ENCODE measurements at regions not wholly inside any gene's neighbourhood (a gene's known extent, or its start where the extent isn't known, plus 50 kb on each side); places are given as distances from the start of the nearest gene placed in this dataset.

DNA sequence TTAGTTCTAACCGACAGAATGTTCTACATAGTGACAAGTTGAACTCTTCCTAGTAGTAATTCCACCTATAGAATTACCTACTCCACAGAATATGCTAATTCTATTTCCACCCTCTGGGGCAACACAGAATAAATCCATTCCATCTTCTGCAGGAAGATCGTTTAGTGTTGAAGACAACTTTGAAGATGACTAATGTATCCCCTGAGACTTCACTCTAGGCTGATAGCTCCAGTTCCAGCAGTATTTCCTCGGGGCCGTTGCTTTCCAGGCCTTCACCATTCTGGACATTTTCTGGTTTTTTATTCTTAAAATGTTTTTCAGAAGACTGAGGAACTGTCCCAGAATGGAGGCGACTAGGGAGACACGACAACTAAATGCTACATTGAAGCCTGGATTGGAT lies 61.0 kb upstream of the CSF1 start:
- H3K9me3 ChIP-seq (replicated peaks in 1 of 3): no peaks in the 10 kb centered on the region
- no peak for DNase-seq
- intact Hi-C loops (cut with DNase I): no loop called here
- peaks cover 0 to 6% of the 10 kb centered on the region in 2 donors for H3K4me1 ChIP-seq (replicated peaks in 1 of 2)
- no peaks in the 10 kb centered on the region for H3K36me3 ChIP-seq (replicated peaks in 1 of 2)
- TF ChIP-seq, protein P1, sequence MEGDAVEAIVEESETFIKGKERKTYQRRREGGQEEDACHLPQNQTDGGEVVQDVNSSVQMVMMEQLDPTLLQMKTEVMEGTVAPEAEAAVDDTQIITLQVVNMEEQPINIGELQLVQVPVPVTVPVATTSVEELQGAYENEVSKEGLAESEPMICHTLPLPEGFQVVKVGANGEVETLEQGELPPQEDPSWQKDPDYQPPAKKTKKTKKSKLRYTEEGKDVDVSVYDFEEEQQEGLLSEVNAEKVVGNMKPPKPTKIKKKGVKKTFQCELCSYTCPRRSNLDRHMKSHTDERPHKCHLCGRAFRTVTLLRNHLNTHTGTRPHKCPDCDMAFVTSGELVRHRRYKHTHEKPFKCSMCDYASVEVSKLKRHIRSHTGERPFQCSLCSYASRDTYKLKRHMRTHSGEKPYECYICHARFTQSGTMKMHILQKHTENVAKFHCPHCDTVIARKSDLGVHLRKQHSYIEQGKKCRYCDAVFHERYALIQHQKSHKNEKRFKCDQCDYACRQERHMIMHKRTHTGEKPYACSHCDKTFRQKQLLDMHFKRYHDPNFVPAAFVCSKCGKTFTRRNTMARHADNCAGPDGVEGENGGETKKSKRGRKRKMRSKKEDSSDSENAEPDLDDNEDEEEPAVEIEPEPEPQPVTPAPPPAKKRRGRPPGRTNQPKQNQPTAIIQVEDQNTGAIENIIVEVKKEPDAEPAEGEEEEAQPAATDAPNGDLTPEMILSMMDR (IDR thresholded peaks at IDR 0.05): no peak
- no peak for TF ChIP-seq POLR2A (IDR thresholded peaks at IDR 0.05)
- no peak overlapping the region for H3K4me3 ChIP-seq
- no peak overlapping the region for H3K27ac ChIP-seq
- WGBS, 4 donors: 75 to 83% (median 78%) methylated on average over 6 of the region's 6 CpGs
- H3K27me3 ChIP-seq: no peaks in the 10 kb centered on the region

DNA sequence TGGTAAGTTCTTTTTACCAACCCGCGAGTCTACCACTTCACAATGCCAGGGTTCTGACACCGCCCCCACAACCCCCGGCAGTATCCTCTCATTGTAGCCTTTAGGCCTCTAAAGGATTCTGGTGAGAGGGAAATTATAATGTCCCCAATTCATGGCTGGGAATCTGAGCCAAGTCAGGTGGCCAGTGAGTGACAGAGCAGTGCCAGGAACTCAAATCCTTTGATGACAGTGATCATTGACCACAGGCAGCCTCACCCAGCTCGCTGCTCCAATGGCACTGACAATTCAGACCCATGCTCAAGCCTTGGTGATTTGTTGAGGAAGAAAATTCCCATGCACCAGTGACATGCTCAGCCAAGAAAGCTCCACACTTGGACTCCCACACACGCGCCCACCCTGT lies 63.4 kb upstream of the CSF1 start:
- no peaks in the 10 kb centered on the region for H3K27me3 ChIP-seq
- H3K9me3 ChIP-seq (replicated peaks in 1 of 3): no peaks in the 10 kb centered on the region
- TF ChIP-seq, protein P1 (IDR thresholded peaks at IDR 0.05): no peak
- no peak for TF ChIP-seq POLR2A (IDR thresholded peaks at IDR 0.05)
- intact Hi-C loops (cut with DNase I): no loop called here
- H3K27ac ChIP-seq: no peak overlapping the region
- H3K36me3 ChIP-seq (replicated peaks in 1 of 2): no peaks in the 10 kb centered on the region
- peaks cover 0 to 6% of the 10 kb centered on the region in 2 donors for H3K4me1 ChIP-seq (replicated peaks in 1 of 2)
- no peak for DNase-seq
- H3K4me3 ChIP-seq: no peak overlapping the region
- WGBS, 4 donors: 92 to 99% (median 94%) methylated on average over 7 of the region's 7 CpGs

DNA sequence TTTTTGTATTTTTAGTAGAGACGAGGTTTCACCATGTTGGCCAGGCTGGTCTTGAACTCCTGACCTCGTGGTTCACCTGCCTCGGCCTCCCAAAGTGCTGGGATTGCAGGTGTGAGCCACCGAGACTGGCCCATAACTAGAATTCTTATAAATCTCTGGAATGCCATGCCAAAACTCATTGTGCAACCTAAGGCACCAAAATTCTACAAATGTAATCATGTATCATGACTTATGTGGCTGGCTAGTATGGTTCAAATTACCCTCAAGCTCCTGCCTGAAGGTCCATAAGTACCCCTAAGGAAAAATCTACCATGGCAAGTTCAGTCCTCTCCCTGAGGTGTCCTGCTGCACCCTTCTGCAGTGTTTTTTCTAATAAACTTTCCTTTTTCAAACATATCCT lies 63.8 kb upstream of the CSF1 start:
- Histone ChIP-seq H3K4me3 (no peak overlapping the region), H3K27me3 (no peaks in the 10 kb centered on the region), H3K27ac (no peak overlapping the region), H3K36me3 (replicated peaks in 1 of 2) (no peaks in the 10 kb centered on the region), H3K9me3 (replicated peaks in 1 of 3) (no peaks in the 10 kb centered on the region), H3K4me1 (replicated peaks in 1 of 2) (peaks cover 0 to 6% of the 10 kb centered on the region in 2 donors)
- WGBS, 4 donors: 87 to 94% (median 89%) methylated on average over 4 of the region's 4 CpGs; no CpG with 5 or more reads in 1 of the 4 donors
- intact Hi-C loops (cut with DNase I): no loop called here
- DNase-seq: no peak
- TF ChIP-seq POLR2A (IDR thresholded peaks at IDR 0.05): no peak
- TF ChIP-seq, protein P1 (IDR thresholded peaks at IDR 0.05): no peak

DNA sequence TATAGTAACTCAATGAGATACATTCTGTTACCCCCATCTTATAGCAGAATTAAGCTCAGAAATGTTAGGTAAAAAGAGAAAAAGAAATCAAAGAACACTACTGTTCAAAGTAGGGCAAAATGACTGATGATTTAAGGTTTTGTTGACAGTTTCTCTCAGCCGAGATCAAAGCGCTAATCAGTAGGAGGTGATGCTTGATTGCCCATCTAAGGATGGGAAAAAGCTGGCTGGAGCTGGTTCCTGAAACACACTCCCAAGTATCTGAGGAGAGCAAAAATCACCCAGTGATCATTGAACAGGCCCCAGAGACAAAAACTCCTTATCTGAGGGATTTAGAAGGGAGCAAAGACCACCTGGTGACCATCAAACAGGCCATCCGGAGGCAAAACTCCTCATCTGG lies 64.5 kb upstream of the CSF1 start:
- no peak overlapping the region for H3K4me3 ChIP-seq
- H3K36me3 ChIP-seq (replicated peaks in 1 of 2): no peaks in the 10 kb centered on the region
- no peak for TF ChIP-seq POLR2A (IDR thresholded peaks at IDR 0.05)
- TF ChIP-seq, protein P1 (IDR thresholded peaks at IDR 0.05): no peak
- no peak overlapping the region for H3K27ac ChIP-seq
- peaks cover 0 to 6% of the 10 kb centered on the region in 2 donors for H3K4me1 ChIP-seq (replicated peaks in 1 of 2)
- DNase-seq: no peak
- no peaks in the 10 kb centered on the region for H3K27me3 ChIP-seq
- 90 to 92% (median 91%) methylated on average over 3 of the region's 3 CpGs for WGBS, 4 donors
- intact Hi-C loops (cut with DNase I): no loop called here
- no peaks in the 10 kb centered on the region for H3K9me3 ChIP-seq (replicated peaks in 1 of 3)

Data from adrenal gland (tissue), 9 donors.